HCT116 (cell line): ENCODE measurements at regions not wholly inside any gene's neighbourhood (a gene's known extent, or its start where the extent isn't known, plus 50 kb on each side); places are given as distances from the start of the nearest gene placed in this dataset.

Experiments used
- ATAC-seq: fragments of 200-7000 bp; cut with Tn5 transposase; 2 replicates; pipeline ENCODE4 v1.9.1; 2020; ENCODE audit warnings: mild to moderate bottlenecking, moderate library complexity
- BruUV-seq: library from RNA; stranded (reverse); fragments of 400-500 nt; replicated peaks from 2 replicates; lab custom pipeline; 2021; lab: Mats Ljungman, UMichigan
- CTCF ChIA-PET: fragments of 300-600 bp; sonication (Branson Sonifier 250); formaldehyde crosslinking; loops from one replicate; lab custom pipeline; 2021; ENCODE audit warnings: antibody characterized with exemption; lab: Charles Lee
- POLR2A ChIA-PET: fragments of 300-600, 350-600 bp; sonication (Branson Sonifier 250); formaldehyde crosslinking; loops from one replicate; lab custom pipeline; 2021; ENCODE audit warnings: antibody characterized with exemption; lab: Charles Lee
- RAD21 ChIA-PET, 2 experiments: fragments of 300-600 bp; sonication (Branson Sonifier 250); formaldehyde crosslinking; loops; one replicate each; lab custom pipeline; 2023; ENCODE audit warnings: low total read pairs in 2 of 2; ENCODE audit not compliant: uncharacterized antibody in 2 of 2, unreplicated experiment in 2 of 2, low non-redundant PET in 1 of 2; lab: Charles Lee
- DNase-seq: peaks from one replicate; pipeline ENCODE4 v3.0.0-alpha.2; 2010; ENCODE audit warnings: low read depth, low spot score
- H2AFZ ChIP-seq: fragments of 200-600 bp; shearing (Covaris generic), sonication (generic); 2 replicates; pipeline ENCODE4 v1.6.1; 2017; ENCODE audit warnings: low read depth, mixed run types, mixed read lengths, antibody characterized with exemption, low read length; ENCODE audit not compliant: poor library complexity, severe bottlenecking
- H3K27ac ChIP-seq: 2 replicates; pipeline ENCODE4 v1.5.1; 2012; ENCODE audit warnings: low read depth, low read length
- H3K27me3 ChIP-seq: fragments of 200-600 bp; sonication (generic); 2 replicates; pipeline ENCODE4 v1.6.1; 2016; ENCODE audit warnings: mixed run types, low read length, mixed read lengths; ENCODE audit not compliant: insufficient read depth
- H3K36me3 ChIP-seq, 2 experiments: fragments of 200-500 bp in 1 of 2; fragments of 200-600 bp in 1 of 2; sonication (Bioruptor generic) in 1 of 2; sonication (generic) in 1 of 2; 2 replicates each; pipeline versions ENCODE4 v1.5.1 to v1.6.1; 2014 to 2016; ENCODE audit warnings: low read length in 2 of 2, inconsistent platforms in 1 of 2, mixed read lengths in 1 of 2, mixed run types in 1 of 2; ENCODE audit not compliant: insufficient read depth in 2 of 2, control insufficient read depth in 1 of 2
- H3K4me1 ChIP-seq, 2 experiments: fragments of 200-600 bp in 1 of 2; sonication (generic) in 1 of 2; 2 replicates each; pipeline versions ENCODE4 v1.5.1 to v1.6.1; 2012 to 2017; ENCODE audit warnings: low read length in 2 of 2, inconsistent platforms in 1 of 2, mild to moderate bottlenecking in 1 of 2, mixed read lengths in 1 of 2, mixed run types in 1 of 2, moderate library complexity in 1 of 2; ENCODE audit not compliant: insufficient read depth in 2 of 2, control insufficient read depth in 1 of 2
- H3K4me2 ChIP-seq: fragments of 200-600 bp; sonication (generic); 2 replicates; pipeline ENCODE4 v1.6.1; 2017; ENCODE audit warnings: mixed run types, low read length, mixed read lengths
- H3K4me3 ChIP-seq, 2 experiments: fragments of 200-600 bp in 1 of 2; sonication (generic) in 1 of 2; replicated peaks in 1 of 2; 2 replicates each; pipeline ENCODE4 v1.5.1; 2011 to 2016; ENCODE audit warnings: low read length in 2 of 2, control low read depth in 1 of 2, low read depth in 1 of 2, mild to moderate bottlenecking in 1 of 2, mixed read lengths in 1 of 2, mixed run types in 1 of 2
- H3K79me2 ChIP-seq: fragments of 200-600 bp; sonication (generic); 2 replicates; pipeline ENCODE4 v1.6.1; 2017; ENCODE audit warnings: mild to moderate bottlenecking, mixed run types, low read length, moderate library complexity, mixed read lengths; ENCODE audit not compliant: insufficient read depth
- H3K9ac ChIP-seq: fragments of 200-600 bp; sonication (generic); 2 replicates; pipeline ENCODE4 v1.6.1; 2016; ENCODE audit warnings: low read length, mixed read lengths
- H3K9me2 ChIP-seq: fragments of 200-600 bp; sonication (generic), shearing (Covaris generic); 2 replicates; pipeline ENCODE4 v1.6.1; 2017; ENCODE audit warnings: mixed run types, mild to moderate bottlenecking, moderate library complexity; ENCODE audit not compliant: insufficient read depth
- H3K9me3 ChIP-seq, 2 experiments: fragments of 200-500 bp in 1 of 2; fragments of 200-600 bp in 1 of 2; sonication (Bioruptor generic) in 1 of 2; sonication (generic) in 1 of 2; 2 replicates each; pipeline ENCODE4 v1.6.1; 2014 to 2017; ENCODE audit warnings: low read length in 2 of 2, mixed read lengths in 2 of 2, inconsistent platforms in 1 of 2, low read depth in 1 of 2, mild to moderate bottlenecking in 1 of 2, mixed run types in 1 of 2, moderate library complexity in 1 of 2; ENCODE audit not compliant: control insufficient read depth in 1 of 2, insufficient read depth in 1 of 2
- H4K20me1 ChIP-seq: fragments of 200-600 bp; sonication (generic), shearing (Covaris generic); 2 replicates; pipeline ENCODE4 v1.6.1; 2017; ENCODE audit warnings: mixed run types, mild to moderate bottlenecking, moderate library complexity; ENCODE audit not compliant: insufficient read depth
- ELF1 ChIP-seq: IDR thresholded peaks from 2 replicates; pipeline ENCODE4 v1.6.1; 2012; ENCODE audit warnings: low read depth, borderline replicate concordance
- EZH2phosphoT487 ChIP-seq: fragments of 200-600 bp; IDR thresholded peaks from 2 replicates; pipeline ENCODE4 v1.6.1; 2018; ENCODE audit warnings: antibody characterized with exemption, borderline replicate concordance
- POLR2A ChIP-seq: IDR thresholded peaks from 2 replicates; pipeline ENCODE4 v1.7.0; 2011; ENCODE audit warnings: borderline replicate concordance; ENCODE audit not compliant: insufficient read depth, insufficient read length; ENCODE audit errors: extremely low read depth
- RAD21 ChIP-seq: IDR thresholded peaks from 2 replicates; pipeline ENCODE4 v1.6.1; 2012; ENCODE audit warnings: low read depth, mild to moderate bottlenecking
- intact Hi-C: fragments of 100-400 bp; cut with micrococcal nuclease; formaldehyde crosslinking; loops from 2 replicates; pipeline ENCODE4 v1.10.0; 2022

GRCh38 chr16:79651363-79651762, 50.8 kb upstream of the MAF start:
- Histone ChIP-seq H3K9me3 (peaks cover 44 to 65% of the 10 kb centered on the region in 2 experiments; a peak in 3 of 4 replicates), H3K36me3 (no peaks in the 10 kb centered on the region), H4K20me1 (no peaks in the 10 kb centered on the region), H3K9me2 (no peaks in the 10 kb centered on the region), H3K4me2 (no peak overlapping the region), H3K9ac (no peak overlapping the region), H3K4me1 (no peaks in the 10 kb centered on the region), H3K4me3 (no peak overlapping the region), H3K27ac (no peak overlapping the region), H2AFZ (no peak overlapping the region), H3K27me3 (no peaks in the 10 kb centered on the region), H3K79me2 (no peaks in the 10 kb centered on the region)
- RAD21 ChIA-PET: no interaction called here
- POLR2A ChIA-PET: no interaction called here
- no TSS peak for BruUV-seq
- TF ChIP-seq POLR2A (no peak), EZH2phosphoT487 (no peak), ELF1 (no peak), RAD21 (no peak)
- no peak for DNase-seq
- CTCF ChIA-PET: no interaction called here
- no peak for ATAC-seq
- intact Hi-C loops: no loop called here
